ENCODE measurements at regions not wholly inside any gene's neighbourhood (a gene's known extent, or its start where the extent isn't known, plus 50 kb on each side); places are given as distances from the start of the nearest gene placed in this dataset.

- H4K20me1 ChIP-seq (ENCODE audit: control insufficient read depth, insufficient read depth, insufficient read length), result no peaks in the 10 kb centered on the region
- H2BK120ac ChIP-seq (ENCODE audit: low read depth, low read length, poor library complexity, severe bottlenecking), result no peak overlapping the region
- no peak overlapping the region for H3K23ac ChIP-seq (ENCODE audit: insufficient read length, low read depth, low read length)
- no peak overlapping the region for H3K14ac ChIP-seq (ENCODE audit: insufficient read depth, low read length)
- H3K4me2 ChIP-seq (ENCODE audit: insufficient read depth, insufficient read length, low read length), result no peak overlapping the region
- H3K27ac ChIP-seq (ENCODE audit: insufficient read length, low read depth, low read length), result no peak overlapping the region
- Mint-ChIP-seq H3K27ac (no peak overlapping the region), H3K4me3 (no peak overlapping the region), H3K4me1 (peaks cover 6% of the 10 kb centered on the region in 2 experiments), H3K9me3 (peaks cover 0 to 5% of the 10 kb centered on the region in 2 experiments; a peak in 3 of 5 replicates), H3K27me3 (ENCODE audit: low read depth) (no peaks in the 10 kb centered on the region), H3K36me3 (ENCODE audit: insufficient read depth in 1 of 3, low read depth in 3 of 3) (no peaks in the 10 kb centered on the region; a peak in 3 of 7 replicates)
- no peak overlapping the region for H2BK15ac ChIP-seq (ENCODE audit: low read depth, low read length)
- no peak overlapping the region for H3K56ac ChIP-seq (ENCODE audit: insufficient read length, low read depth, low read length)
- no peaks in the 10 kb centered on the region for H3K79me2 ChIP-seq (ENCODE audit: insufficient read depth, low read length)
- H2AK5ac ChIP-seq (ENCODE audit: insufficient read length, low read length), result no peak overlapping the region
- H2BK12ac ChIP-seq (ENCODE audit: insufficient read length, low read depth, low read length), result no peak overlapping the region
- no peak overlapping the region for H2AFZ ChIP-seq (ENCODE audit: low read length)
- H3K9ac ChIP-seq (ENCODE audit: extremely low read depth, insufficient read length, low read length), result no peak overlapping the region
- no peaks in the 10 kb centered on the region for H3K9me3 ChIP-seq (ENCODE audit: control insufficient read depth, low read depth, low read length)
- no peak overlapping the region for H2BK5ac ChIP-seq (ENCODE audit: insufficient read length, low read length)
- H3K79me1 ChIP-seq (ENCODE audit: insufficient read depth, low read depth, low read length, poor library complexity, severe bottlenecking), result no peaks in the 10 kb centered on the region
- H4K8ac ChIP-seq (replicated peaks; ENCODE audit: insufficient read length, low read depth, low read length), result no peak overlapping the region
- H3K18ac ChIP-seq (ENCODE audit: insufficient read length, low read depth, low read length), result no peak overlapping the region
- no peak for DNase-seq
- no peaks in the 10 kb centered on the region for H3K4me1 ChIP-seq (ENCODE audit: insufficient read depth, low read length)
- no peaks in the 10 kb centered on the region for H3K27me3 ChIP-seq (ENCODE audit: insufficient read depth, low read length)
- TF ChIP-seq CTCF (conservative IDR thresholded peaks at IDR 0.05), result no peak
- H3K4ac ChIP-seq (ENCODE audit: low read depth, low read length), result no peak overlapping the region
- H4K91ac ChIP-seq (ENCODE audit: insufficient read length, low read depth, low read length), result no peak overlapping the region
- no peaks in the 10 kb centered on the region for H3K23me2 ChIP-seq (ENCODE audit: insufficient read length, low read depth, low read length, poor library complexity, severe bottlenecking)
- H4K5ac ChIP-seq (ENCODE audit: insufficient read length, low read depth, low read length), result no peak overlapping the region
- WGBS (ENCODE audit: extremely low coverage, insufficient read length, low lambda C conversion rate), result no CpG with 5 or more reads among the region's 1 CpG
- no peak overlapping the region for H2BK20ac ChIP-seq (ENCODE audit: low read depth, low read length, poor library complexity, severe bottlenecking)
- no peak overlapping the region for H3T11ph ChIP-seq (ENCODE audit: low read length)
Measured at GRCh38 chr4:89575840-89576239, 261.1 kb downstream of the SNCA start.

All from H9 (cell line).